Esophagus muscularis mucosa (tissue), 4 donors: ENCODE measurements at regions not wholly inside any gene's neighbourhood (a gene's known extent, or its start where the extent isn't known, plus 50 kb on each side); places are given as distances from the start of the nearest gene placed in this dataset.

Source experiments
- DNase-seq: peaks from one replicate; pipeline ENCODE4 v3.0.0-alpha.2; 2017; ENCODE audit errors: extremely low spot score
- H3K27ac ChIP-seq, 4 donors: fragments of 200-600 bp; sonication (generic); replicated peaks in 1 of 4; 1 replicate in 3 of 4; 2 replicates in 1 of 4; pipeline ENCODE4 v1.5.1; 2016 to 2019; ENCODE audit warnings: mild to moderate bottlenecking in 1 of 4
- H3K27me3 ChIP-seq, 4 donors: fragments of 200-600 bp; sonication (generic); one replicate each; pipeline versions ENCODE4 v1.5.1 to v1.6.0; 2016 to 2019
- H3K36me3 ChIP-seq, 4 donors: fragments of 200-600 bp; sonication (generic); one replicate each; pipeline ENCODE4 v1.5.1; 2016 to 2019
- H3K4me1 ChIP-seq, 4 donors: fragments of 200-600 bp; sonication (generic); one replicate each; pipeline ENCODE4 v1.5.1; 2016 to 2019
- H3K4me3 ChIP-seq, 4 donors: fragments of 200-600 bp; sonication (generic); 1 replicate in 2 of 4; 2 replicates in 2 of 4; pipeline ENCODE4 v1.5.1; 2016 to 2019; ENCODE audit warnings: mild to moderate bottlenecking in 4 of 4, moderate library complexity in 1 of 4
- H3K9me3 ChIP-seq, 4 donors: fragments of 200-600 bp; sonication (generic); 1 replicate in 3 of 4; 2 replicates in 1 of 4; pipeline ENCODE4 v1.5.1; 2016 to 2019
- CTCF ChIP-seq, 3 experiments: fragments of 200-600 bp in 2 of 3; fragments of 450-650 bp in 1 of 3; sonication (generic) in 2 of 3; IDR thresholded peaks; one replicate each; pipeline ENCODE4 v1.5.1; 2017 to 2019; ENCODE audit warnings: antibody characterized with exemption in 3 of 3, mild to moderate bottlenecking in 2 of 3, moderate library complexity in 1 of 3
- EP300 ChIP-seq: sonication (generic); formaldehyde crosslinking; IDR thresholded peaks from one replicate; pipeline ENCODE4 v1.6.1; 2017; ENCODE audit warnings: antibody characterized with exemption
- POLR2A ChIP-seq: fragments of 450-650 bp; IDR thresholded peaks from one replicate; pipeline ENCODE4 v1.6.1; 2017; ENCODE audit warnings: antibody characterized with exemption, moderate library complexity, mild to moderate bottlenecking, low read depth
- POLR2AphosphoS5 ChIP-seq, 2 donors: sonication (generic); formaldehyde crosslinking; IDR thresholded peaks; one replicate each; pipeline ENCODE4 v1.6.1; 2017; ENCODE audit warnings: antibody characterized with exemption in 2 of 2
- WGBS: methylation state at CpG from one replicate; pipeline ENCODE4 v1.1.5; 2018; 5-methylcytosine and 5-hydroxymethylcytosine counted together
- intact Hi-C: fragments of 100-400 bp; cut with DNase I; formaldehyde crosslinking; loops from one replicate; pipeline ENCODE4 v1.15.1; 2023

GRCh38 chr5:99315413-99316183 lies 386.8 kb upstream of the CHD1 start:
- intact Hi-C loops = no loop called here
- no peak overlapping the region for H3K27ac ChIP-seq
- DNase-seq = no peak
- no peak overlapping the region for H3K4me3 ChIP-seq
- H3K9me3 ChIP-seq = no peaks in the 10 kb centered on the region
- TF ChIP-seq POLR2A = no peak
- TF ChIP-seq EP300 = no peak
- no peaks in the 10 kb centered on the region for H3K4me1 ChIP-seq
- H3K36me3 ChIP-seq = no peaks in the 10 kb centered on the region
- WGBS = 52% methylated on average over 2 of the region's 2 CpGs
- H3K27me3 ChIP-seq = no peaks in the 10 kb centered on the region

- H3K4me1 ChIP-seq = no peaks in the 10 kb centered on the region
- no peak for TF ChIP-seq POLR2AphosphoS5 (IDR thresholded peaks at IDR 0.05)
- TF ChIP-seq EP300 = no peak
- no peak for TF ChIP-seq POLR2A
- no peaks in the 10 kb centered on the region for H3K9me3 ChIP-seq
- H3K36me3 ChIP-seq = no peaks in the 10 kb centered on the region
- no peak overlapping the region for H3K4me3 ChIP-seq
- no peaks in the 10 kb centered on the region for H3K27me3 ChIP-seq
- 42% methylated on average over 2 of the region's 2 CpGs for WGBS
- intact Hi-C loops = no loop called here
- DNase-seq = no peak
- no peak overlapping the region for H3K27ac ChIP-seq
Observed at GRCh38 chr5:99314721-99315120, 385.9 kb upstream of the CHD1 start.

- intact Hi-C loops = no loop called here
- H3K27me3 ChIP-seq = no peaks in the 10 kb centered on the region
- no peak for DNase-seq
- TF ChIP-seq EP300 (no peak), POLR2A (no peak)
- H3K27ac ChIP-seq = no peak overlapping the region
- no peaks in the 10 kb centered on the region for H3K9me3 ChIP-seq
- no peaks in the 10 kb centered on the region for H3K36me3 ChIP-seq
- no peak overlapping the region for H3K4me3 ChIP-seq
- WGBS = 46% methylated on average over 1 of the region's 1 CpG
- no peaks in the 10 kb centered on the region for H3K4me1 ChIP-seq
Observed at GRCh38 chr5:99308131-99308530, 379.3 kb upstream of the CHD1 start.

- no peak for TF ChIP-seq CTCF (IDR thresholded peaks at IDR 0.05)
- no peak for TF ChIP-seq POLR2AphosphoS5 (IDR thresholded peaks at IDR 0.05)
- no peak for TF ChIP-seq POLR2A
- TF ChIP-seq EP300 = no peak
- Histone ChIP-seq H3K4me3 (no peak overlapping the region), H3K36me3 (no peaks in the 10 kb centered on the region), H3K9me3 (peaks cover 0 to 4% (median 0%) of the 10 kb centered on the region in 4 donors), H3K4me1 (no peaks in the 10 kb centered on the region), H3K27ac (no peak overlapping the region), H3K27me3 (no peaks in the 10 kb centered on the region)
- DNase-seq = no peak
- intact Hi-C loops = no loop called here
- WGBS = 77% methylated on average over 4 of the region's 4 CpGs
Observed at GRCh38 chr5:99305045-99305580, 376.3 kb upstream of the CHD1 start.

GRCh38 chr5:99285606-99286005 lies 356.8 kb upstream of the CHD1 start:
- Histone ChIP-seq H3K4me1 (no peaks in the 10 kb centered on the region), H3K27me3 (no peaks in the 10 kb centered on the region), H3K36me3 (no peaks in the 10 kb centered on the region), H3K4me3 (no peak overlapping the region), H3K9me3 (peaks cover 0 to under 1% (median 0%) of the 10 kb centered on the region in 4 donors), H3K27ac (no peak overlapping the region)
- 80% methylated on average over 1 of the region's 1 CpG for WGBS
- DNase-seq = no peak
- intact Hi-C loops = no loop called here
- TF ChIP-seq CTCF (IDR thresholded peaks at IDR 0.05) (no peak), POLR2AphosphoS5 (IDR thresholded peaks at IDR 0.05) (no peak), POLR2A (no peak), EP300 (no peak)

GRCh38 chr5:99275128-99275527 lies 346.3 kb upstream of the CHD1 start:
- no peak for DNase-seq
- Histone ChIP-seq H3K27me3 (no peaks in the 10 kb centered on the region), H3K36me3 (no peaks in the 10 kb centered on the region), H3K9me3 (no peaks in the 10 kb centered on the region), H3K4me3 (no peak overlapping the region), H3K4me1 (no peaks in the 10 kb centered on the region), H3K27ac (no peak overlapping the region)
- TF ChIP-seq CTCF (IDR thresholded peaks at IDR 0.05) = no peak
- TF ChIP-seq EP300 = no peak
- TF ChIP-seq POLR2AphosphoS5 (IDR thresholded peaks at IDR 0.05) = no peak
- no peak for TF ChIP-seq POLR2A
- 90% methylated on average over 1 of the region's 1 CpG for WGBS
- intact Hi-C loops = no loop called here
